ENCODE measurements at regions not wholly inside any gene's neighbourhood (a gene's known extent, or its start where the extent isn't known, plus 50 kb on each side); places are given as distances from the start of the nearest gene placed in this dataset.
"Not testable (repeated sequence)": the region's sequence is repeated elsewhere in the genome, so short reads cannot be mapped to it uniquely, and the experiment has no call there.

DNA sequence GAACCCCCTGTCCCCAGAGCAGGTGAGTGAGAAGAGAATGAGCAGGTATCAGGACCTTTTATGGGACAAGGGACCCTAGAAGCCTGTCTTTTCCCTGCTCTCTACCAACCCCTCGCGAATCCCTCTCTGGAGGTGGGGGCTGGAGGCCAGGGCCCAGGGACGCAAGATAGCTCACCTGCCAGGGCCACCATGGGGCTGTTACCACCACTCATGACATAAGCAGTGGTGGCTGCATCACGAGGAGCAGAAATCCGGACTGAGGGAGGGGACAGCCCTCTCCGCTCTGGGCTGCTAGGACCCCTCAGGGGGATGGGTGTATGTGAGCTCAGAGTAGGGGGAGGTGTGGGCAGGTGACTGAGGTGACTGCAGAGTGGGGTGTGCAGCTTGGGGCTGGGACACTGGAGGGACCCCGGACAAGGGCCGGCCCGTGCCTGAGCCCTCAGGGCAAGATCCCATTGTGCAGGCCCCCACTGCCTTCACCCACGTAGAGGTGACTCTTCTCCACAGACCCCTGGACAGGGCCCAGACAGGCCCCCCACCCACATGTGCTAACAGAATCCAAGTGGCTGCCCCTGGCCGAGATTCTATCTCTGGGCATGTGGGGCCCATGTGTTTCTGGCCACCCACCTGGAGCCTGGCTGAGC lies 190.6 kb downstream of the TBC1D2B start:
- no peak overlapping the region for H3K4me3 ChIP-seq (ENCODE audit: low read depth, low read length)
- TF ChIP-seq, protein P1, sequence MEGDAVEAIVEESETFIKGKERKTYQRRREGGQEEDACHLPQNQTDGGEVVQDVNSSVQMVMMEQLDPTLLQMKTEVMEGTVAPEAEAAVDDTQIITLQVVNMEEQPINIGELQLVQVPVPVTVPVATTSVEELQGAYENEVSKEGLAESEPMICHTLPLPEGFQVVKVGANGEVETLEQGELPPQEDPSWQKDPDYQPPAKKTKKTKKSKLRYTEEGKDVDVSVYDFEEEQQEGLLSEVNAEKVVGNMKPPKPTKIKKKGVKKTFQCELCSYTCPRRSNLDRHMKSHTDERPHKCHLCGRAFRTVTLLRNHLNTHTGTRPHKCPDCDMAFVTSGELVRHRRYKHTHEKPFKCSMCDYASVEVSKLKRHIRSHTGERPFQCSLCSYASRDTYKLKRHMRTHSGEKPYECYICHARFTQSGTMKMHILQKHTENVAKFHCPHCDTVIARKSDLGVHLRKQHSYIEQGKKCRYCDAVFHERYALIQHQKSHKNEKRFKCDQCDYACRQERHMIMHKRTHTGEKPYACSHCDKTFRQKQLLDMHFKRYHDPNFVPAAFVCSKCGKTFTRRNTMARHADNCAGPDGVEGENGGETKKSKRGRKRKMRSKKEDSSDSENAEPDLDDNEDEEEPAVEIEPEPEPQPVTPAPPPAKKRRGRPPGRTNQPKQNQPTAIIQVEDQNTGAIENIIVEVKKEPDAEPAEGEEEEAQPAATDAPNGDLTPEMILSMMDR (IDR thresholded peaks at IDR 0.05; ENCODE audit: insufficient read depth, low read depth, low read length, missing control alignments), result no peak
- DNase-seq (ENCODE audit: low read depth), result no peak

DNA sequence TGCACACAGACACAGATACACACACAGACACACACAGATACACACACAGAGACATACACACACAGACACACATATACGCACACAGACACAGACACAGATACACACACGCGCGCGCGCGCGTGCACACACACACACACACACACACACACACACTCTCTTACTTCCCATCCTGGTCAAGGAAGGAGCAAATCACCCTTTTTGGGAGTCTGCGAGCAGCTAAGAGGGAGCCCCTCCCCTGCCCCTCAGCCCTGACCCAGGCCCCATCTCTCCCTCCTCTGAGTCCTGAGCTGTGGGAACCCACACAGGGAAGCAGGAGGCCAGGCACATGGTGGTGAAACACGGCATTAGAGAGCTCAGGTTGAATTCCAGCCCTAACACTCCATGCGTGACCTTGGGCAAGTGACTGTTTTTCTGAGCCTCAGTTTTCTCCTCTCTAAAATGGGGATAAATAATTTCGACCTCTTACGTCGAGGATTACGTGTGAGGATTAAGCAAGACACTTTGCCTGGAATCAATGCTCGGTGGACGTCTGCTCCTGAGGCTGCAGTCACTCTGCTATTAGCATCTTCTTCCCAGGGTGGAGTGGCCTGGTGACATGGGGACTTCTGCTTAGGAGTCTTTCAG lies 191.5 kb downstream of the TBC1D2B start:
- not testable (repeated sequence) for H3K4me3 ChIP-seq (ENCODE audit: low read depth, low read length); DNase-seq (ENCODE audit: low read depth)

DNA sequence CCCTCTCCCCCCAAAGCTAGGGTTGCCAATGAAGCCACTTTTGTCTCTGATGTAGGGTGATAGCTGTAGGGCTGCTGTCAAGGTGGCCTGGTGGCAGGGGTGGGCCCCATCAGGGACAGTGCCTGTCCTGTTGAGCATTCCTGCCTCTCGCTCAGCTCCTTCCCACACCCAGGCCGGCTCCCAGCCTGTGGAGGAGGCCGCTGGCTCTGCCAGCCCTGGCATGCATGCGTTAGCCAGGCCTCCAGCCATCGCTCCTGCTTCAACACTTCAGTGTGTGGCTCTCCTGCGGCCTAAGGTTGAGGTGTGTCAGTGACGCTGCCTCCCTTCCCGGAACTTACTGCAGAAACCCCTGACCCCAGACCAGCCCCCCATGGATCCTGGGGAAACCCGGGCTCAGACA lies 194.5 kb downstream of the TBC1D2B start:
- DNase-seq (ENCODE audit: low read depth); H3K4me3 ChIP-seq (ENCODE audit: low read depth, low read length): not testable (repeated sequence)

DNA sequence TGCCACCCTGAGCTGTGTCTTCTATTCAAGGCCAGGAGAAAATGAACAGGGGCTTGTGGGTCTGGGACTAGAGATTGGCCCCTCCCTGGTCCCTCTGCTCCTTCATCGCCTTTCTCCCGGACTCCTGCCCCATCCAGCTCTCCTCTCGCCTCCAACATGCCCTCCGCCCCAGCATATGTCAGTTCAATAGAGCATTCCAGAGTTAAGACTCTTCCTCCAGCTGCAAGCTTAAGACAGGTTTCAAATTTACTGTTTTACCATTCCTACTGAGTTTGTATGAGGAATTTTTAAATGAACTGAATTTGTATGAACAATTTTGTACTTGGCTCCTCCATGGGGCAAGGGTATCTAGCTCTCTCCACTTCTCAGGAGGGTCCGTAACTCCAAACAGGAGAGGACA lies 195.6 kb downstream of the TBC1D2B start:
- TF ChIP-seq, protein P1 (IDR thresholded peaks at IDR 0.05; ENCODE audit: insufficient read depth, low read depth, low read length, missing control alignments), result no peak
- no peak overlapping the region for H3K4me3 ChIP-seq (ENCODE audit: low read depth, low read length)
- no peak for DNase-seq (ENCODE audit: low read depth)

DNA sequence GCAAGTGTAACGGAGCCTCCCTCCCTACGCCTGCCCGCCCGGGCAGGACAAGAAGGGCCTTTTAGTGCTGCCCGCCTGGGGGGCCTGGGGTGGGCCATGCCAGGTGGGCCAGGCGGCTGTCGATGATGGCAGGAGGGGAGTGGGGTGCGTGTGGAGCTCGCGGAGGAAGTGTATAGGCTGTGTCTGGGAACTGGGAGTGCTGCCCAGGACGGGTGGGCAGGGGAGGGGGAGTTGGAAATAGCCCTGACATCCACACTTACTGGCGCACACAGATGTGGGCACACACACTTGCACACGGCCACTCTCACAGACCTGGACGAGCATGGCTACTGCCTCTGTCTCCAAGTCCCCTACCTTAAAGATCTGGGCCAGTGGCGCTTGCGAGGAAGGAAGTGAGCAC lies 196.0 kb downstream of the TBC1D2B start:
- not testable (repeated sequence) for DNase-seq (ENCODE audit: low read depth); H3K4me3 ChIP-seq (ENCODE audit: low read depth, low read length)

DNA sequence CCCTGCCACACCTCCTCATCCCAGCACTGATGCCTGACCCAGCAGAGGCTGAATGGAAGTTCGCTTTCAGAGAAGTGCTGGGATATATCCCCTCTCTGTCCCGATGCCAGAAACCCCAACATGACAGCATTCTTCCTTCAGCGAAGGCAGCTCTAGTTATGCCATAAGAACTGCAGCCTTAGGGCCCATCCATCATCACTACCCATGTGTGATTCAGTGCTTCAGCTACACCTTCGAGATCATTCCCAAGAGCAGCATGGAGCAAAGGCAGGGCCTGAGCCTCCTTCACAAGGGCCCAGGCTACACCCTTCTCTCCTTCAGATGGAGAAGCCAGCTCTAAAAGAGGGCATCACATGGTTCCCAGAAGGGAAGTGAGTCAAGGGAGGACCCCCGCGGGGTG lies 198.0 kb downstream of the TBC1D2B start:
- not testable (repeated sequence) for H3K4me3 ChIP-seq (ENCODE audit: low read depth, low read length); DNase-seq (ENCODE audit: low read depth)

DNA sequence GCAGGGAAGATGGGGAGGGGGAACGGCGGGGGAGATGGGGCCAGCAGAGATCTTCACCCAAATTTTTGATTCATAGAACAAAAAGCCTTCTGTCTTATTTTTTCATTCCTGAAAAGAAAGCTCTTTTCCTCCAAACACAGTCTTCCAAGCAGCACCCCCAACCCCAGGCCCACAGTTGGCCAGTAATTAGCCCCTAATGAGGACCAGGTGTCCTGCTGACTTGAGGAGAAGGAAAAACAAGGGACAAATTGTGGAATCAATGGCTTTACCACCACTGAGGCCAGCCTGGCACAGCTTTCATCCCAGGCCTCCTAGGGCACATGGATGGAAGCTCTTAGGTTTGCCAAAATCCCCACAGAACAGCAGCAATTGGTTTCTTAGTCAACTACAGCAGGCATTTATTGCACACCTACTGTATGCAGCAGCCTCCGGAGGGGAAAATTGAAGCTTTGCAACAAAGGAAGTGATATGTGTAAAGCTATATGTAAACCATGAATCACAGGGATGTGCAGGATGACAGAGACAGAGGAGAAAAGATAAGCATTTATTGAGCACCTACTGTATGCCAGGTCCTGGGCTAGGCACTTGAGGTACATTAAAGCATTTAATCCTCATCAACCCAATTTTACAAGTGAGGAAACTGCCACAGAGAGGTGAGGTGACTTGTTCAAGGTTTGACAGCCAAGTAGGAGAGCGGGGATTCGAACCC lies 199.5 kb downstream of the TBC1D2B start:
- no peak for DNase-seq (ENCODE audit: low read depth)
- no peak overlapping the region for H3K4me3 ChIP-seq (ENCODE audit: low read depth, low read length)
- TF ChIP-seq, protein P1 (IDR thresholded peaks at IDR 0.05; ENCODE audit: insufficient read depth, low read depth, low read length, missing control alignments), result no peak

DNA sequence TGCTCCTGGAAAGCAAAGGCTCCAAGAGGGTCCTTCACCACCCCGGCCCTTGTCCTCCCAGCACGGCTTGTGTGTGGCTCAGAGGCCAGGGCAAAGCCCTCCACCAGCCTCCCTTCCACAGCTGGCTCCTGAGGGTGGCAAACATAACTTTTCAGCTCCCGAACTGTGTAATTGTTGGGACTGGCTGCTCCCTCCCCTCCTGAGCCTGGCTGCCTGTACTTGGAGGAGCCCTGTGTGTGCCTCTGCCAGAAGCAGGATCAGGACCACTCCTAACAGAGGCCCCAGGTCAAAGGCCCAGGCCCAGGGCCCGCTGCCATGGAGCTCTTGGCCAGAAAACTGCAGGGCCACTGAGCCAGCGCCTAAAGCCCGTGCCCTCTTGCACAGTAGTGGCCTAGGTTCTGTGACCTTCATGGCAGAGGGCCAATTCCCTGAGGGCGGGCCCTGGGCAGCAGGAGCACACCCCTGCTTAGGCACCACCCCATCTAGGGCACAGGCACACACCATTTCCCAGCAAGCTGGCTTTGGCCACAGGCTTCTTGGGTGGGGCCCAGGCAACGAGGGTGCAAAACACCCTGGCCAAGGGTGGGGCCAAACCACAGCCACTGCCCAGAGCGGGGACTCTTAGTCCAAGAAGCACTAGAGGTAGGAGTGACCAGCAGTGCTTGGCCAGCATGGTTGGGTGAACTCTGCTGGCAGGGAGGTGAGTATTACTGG lies 201.2 kb downstream of the TBC1D2B start:
- DNase-seq (ENCODE audit: low read depth); H3K4me3 ChIP-seq (ENCODE audit: low read depth, low read length): not testable (repeated sequence)

DNA sequence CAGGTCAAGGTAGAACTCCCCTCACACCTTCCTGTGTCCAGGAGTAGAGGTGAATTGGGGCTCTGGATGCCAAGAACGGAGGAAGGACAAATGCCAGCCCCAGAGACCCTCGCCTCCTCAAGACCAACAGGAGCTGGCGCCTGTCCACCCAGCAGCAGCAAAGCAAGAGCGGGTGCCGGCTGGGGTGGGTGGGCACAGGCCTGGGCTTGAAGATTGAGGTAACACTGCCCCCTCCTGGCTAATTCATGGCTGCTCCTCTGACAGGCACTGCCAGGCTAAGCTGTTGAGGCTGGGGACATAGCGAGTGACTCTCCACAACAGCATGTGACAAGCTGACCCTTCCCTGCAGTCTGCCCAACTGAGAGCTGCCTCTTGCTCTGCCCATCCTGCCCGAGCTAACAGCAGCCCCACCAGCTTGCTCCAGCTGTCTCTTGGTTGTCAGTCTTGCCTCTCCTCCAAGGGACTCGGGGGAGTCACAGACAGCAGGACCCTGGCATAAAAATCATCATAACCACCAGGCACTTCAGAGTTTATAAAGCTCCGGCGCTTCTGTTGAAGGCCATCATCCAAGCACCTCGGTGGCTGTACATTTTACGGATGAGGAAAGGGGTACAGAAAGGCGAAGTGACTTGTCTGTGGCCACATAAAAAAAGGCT lies 202.3 kb downstream of the TBC1D2B start:
- TF ChIP-seq, protein P1 (IDR thresholded peaks at IDR 0.05; ENCODE audit: insufficient read depth, low read depth, low read length, missing control alignments), result peak; percentile 65
- peak; percentile 62 for DNase-seq (ENCODE audit: low read depth)
- not testable (repeated sequence) for H3K4me3 ChIP-seq (ENCODE audit: low read depth, low read length)

Measured in GM12865 (cell line).